GM18858 (cell line): ENCODE measurements at regions not wholly inside any gene's neighbourhood (a gene's known extent, or its start where the extent isn't known, plus 50 kb on each side); places are given as distances from the start of the nearest gene placed in this dataset.

ENCODE experiments used
- ATAC-seq: cut with Tn5 transposase; IDR thresholded peaks from one replicate; pipeline ENCODE4 v1.9.1; 2021; ENCODE audit not compliant: unreplicated experiment

GRCh38 chr12:126481688-126482087 lies 1416.5 kb downstream of the AACS start:
- ATAC-seq: no peak

DNA sequence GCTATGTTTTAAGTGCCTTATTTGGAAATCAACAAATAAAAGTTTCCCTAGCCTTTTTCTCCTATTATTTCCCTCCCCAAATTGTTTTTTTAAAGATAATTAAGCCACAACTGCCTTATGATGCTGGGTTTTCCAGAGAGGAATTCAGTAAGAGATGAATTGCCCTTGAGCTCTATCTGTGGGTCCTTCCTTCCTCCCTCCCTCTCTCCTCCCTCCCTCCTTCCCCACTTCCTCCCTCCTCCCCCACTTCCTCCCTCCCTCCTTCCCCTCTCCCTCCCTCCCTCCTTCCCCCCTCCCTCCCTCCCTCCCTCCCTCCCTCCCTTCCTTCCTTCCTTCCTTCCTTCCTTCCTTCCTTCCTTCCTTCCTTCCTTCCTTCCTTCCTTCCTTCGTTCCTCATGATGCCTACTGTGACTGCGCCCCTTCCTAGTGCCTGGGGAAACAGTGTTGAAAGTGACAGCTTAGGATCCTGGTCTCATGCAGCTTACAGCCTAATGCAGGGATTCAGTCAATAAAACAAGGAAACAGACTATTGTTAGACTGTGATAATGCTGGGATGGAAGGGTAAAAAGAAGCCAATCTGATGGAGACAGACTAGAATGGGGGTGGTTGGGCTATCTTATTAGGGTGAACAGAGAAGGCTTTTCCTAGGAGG lies 1417.1 kb downstream of the AACS start:
- ATAC-seq: no peak

- no peak for ATAC-seq
These were observed 1418.2 kb downstream of the AACS start for GRCh38 chr12:126483145-126484068.

DNA sequence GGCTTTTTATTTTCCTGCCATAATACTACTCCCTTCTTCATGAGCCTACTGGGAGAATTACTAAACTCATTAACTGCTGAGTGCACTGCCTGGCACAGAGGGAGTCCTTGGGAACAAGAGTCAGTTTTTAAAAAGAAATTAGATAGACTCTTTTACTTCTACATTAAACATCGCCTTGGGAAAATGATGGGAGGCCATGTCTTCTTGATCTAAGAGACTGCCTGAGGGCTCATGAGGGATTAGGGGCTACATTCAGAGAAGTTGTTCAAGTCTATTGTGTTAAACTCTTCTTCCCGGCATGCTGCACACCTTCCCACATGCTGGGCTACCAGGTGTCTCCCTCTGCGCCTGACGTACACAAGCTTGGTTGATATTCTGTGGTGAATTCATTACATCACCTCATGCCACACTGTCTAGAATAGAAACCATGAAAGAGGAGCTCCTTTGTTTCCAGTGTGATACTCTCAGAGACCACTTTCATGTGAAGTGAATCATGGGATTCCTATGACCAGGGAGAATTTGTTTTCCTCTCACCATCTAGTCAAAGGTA lies 1422.3 kb downstream of the AACS start:
- ATAC-seq: no peak

GRCh38 chr12:126488806-126489205 lies 1423.6 kb downstream of the AACS start:
- ATAC-seq: no peak

GRCh38 chr12:126492181-126492580 lies 1426.9 kb downstream of the AACS start:
- no peak for ATAC-seq

GRCh38 chr12:126493366-126494108 lies 1428.3 kb downstream of the AACS start:
- no peak for ATAC-seq

DNA sequence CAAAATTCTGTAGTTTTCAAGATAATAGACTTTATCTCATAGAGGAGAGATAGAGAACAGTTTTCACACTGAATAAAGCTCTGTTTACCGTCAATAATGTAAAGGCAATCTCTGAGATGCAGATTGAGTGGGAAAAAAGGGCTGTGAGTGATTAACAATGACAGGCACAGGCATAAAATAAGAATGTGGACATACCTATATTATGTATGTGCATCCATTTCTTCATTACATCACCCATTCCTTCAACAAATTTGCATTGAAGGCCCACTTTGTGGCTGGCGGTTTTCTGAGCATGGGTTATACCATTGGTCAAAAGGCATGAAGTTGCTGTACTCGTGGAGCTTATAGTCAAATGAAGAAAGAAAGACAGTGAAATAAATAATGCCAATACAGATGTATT lies 1431.0 kb downstream of the AACS start:
- ATAC-seq: no peak

DNA sequence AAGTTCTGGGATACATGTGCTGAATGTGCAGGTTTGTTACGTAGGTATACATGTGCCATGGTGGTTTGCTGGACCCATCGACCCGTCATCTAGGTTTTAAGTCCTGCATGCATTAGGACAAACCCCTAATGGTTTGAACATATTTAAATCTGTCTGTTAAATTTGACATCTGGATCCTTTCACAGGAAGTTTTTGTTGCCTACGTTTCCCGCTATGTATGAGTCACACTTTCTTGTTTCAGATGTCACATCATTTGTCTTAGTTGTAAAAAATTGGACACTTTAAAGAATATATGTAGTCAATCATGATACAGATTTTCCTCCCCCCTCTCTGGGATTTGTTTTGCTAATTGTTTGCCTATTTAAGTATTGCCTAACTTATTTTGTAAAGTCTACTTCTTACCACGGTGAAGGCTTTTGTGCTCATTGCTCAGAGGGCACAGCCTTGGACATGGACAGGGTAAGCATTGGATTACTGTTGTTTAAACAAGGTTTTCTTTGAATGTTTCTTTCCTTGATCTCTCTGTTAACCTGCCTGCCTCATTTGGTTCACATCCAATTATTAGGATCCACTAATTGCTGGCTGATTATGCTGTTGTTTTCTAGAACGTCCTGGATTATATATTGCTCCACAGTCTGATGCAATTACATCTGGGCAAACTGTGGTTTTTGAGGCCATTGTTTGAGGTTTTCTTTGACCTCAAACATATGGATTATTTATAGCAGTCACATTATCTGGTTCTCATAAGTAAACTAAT lies 1441.4 kb downstream of the AACS start:
- no peak for ATAC-seq

- ATAC-seq: no peak
These were observed 1442.0 kb downstream of the AACS start for GRCh38 chr12:126507231-126507630.

- ATAC-seq: no peak
These were observed 1444.3 kb downstream of the AACS start for GRCh38 chr12:126509572-126509971.

GRCh38 chr12:126510630-126511029 lies 1445.4 kb downstream of the AACS start:
- no peak for ATAC-seq

GRCh38 chr12:126512916-126513913 lies 1448.0 kb downstream of the AACS start:
- no peak for ATAC-seq

GRCh38 chr12:126518596-126519200 lies 1453.5 kb downstream of the AACS start:
- no peak for ATAC-seq

DNA sequence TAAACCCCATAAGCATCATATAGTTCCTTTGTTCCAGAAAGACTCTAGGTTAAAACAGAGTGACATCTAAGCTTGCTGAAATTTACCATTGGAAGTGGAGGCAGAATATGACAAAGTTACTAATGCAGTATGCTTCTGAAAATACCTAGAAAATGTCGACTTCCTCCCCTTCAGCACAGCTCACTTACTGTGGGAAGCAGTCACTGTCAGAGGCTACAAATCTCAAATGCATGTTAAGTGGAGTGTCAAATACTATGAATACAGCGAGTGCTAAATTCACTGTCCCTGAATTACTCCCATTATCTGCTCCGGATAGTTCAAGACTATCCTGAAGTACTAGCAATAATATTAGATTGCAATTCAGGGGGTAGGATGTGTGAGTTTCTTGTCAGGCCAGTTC lies 1454.6 kb downstream of the AACS start:
- ATAC-seq: no peak

DNA sequence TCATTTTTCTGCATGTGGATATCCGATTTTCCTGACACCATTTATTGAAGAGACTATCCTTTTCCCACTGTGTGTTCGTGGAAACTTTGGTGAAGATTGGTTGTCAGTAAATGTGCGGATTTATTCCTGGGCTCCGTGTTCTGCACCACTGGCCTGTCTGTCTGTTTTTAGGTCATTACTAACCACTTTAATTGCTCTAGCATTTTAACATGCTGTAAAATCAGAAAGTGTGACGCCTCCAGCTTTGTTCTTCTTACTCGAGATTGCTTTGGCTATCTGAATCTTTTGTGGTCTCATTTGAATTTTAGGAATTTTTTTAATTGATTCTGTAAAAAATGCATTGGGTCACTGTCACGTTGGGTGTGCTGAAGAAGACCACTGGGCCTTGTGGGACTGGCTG lies 1458.7 kb downstream of the AACS start:
- ATAC-seq: no peak

GRCh38 chr12:126534495-126534894 lies 1469.3 kb downstream of the AACS start:
- ATAC-seq: no peak

DNA sequence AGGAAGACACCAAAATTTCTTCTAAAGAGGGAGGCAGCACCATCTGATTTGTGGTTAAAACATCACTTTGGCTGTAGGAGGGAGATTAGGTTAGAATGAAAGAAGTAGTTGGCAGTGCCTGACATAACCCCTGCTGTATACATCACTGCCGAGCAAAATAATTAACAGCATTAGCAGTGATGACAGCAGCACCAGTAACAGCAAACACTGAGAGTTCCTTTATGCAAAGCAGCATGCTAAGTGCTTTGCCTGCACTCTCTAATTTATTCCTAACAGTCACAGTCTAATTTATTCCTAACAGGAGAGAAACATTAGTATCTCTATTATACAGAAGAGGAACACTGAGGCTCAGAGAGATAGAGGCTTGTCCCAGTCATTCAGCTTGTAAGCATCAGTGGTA lies 1469.7 kb downstream of the AACS start:
- no peak for ATAC-seq

DNA sequence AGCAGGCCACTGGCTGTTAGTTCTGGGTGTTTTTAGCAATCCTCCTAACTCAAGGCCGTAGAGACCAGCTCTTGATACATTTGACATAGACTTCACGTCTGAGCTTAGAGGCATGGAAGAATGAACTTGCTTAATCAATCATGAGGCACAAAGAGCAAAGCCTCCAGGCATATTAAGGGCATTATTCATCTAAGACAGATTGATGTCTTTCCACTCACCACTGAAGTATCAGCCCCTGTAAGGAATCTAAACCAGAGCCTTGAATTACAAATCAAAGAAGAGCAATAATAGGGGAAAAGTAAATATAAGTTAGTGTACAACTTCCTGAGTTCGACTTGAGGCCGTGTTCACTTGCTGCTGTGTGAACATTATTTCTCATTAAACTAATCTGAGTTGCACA lies 1470.7 kb downstream of the AACS start:
- no peak for ATAC-seq
